Urothelium cell line (cell line): ENCODE measurements at regions not wholly inside any gene's neighbourhood (a gene's known extent, or its start where the extent isn't known, plus 50 kb on each side); places are given as distances from the start of the nearest gene placed in this dataset.
"Not testable (repeated sequence)": the region's sequence is repeated elsewhere in the genome, so short reads cannot be mapped to it uniquely, and the experiment has no call there.

Source experiments
- DNase-seq: peaks from one replicate; pipeline ENCODE4 v3.0.0; 2011; ENCODE audit warnings: low spot score, mixed read lengths
- FAIRE-seq: peaks from 2 replicates; lab custom pipeline; 2011; peaks lifted over from hg19 to GRCh38; lab: Jason Lieb, UNC

DNA sequence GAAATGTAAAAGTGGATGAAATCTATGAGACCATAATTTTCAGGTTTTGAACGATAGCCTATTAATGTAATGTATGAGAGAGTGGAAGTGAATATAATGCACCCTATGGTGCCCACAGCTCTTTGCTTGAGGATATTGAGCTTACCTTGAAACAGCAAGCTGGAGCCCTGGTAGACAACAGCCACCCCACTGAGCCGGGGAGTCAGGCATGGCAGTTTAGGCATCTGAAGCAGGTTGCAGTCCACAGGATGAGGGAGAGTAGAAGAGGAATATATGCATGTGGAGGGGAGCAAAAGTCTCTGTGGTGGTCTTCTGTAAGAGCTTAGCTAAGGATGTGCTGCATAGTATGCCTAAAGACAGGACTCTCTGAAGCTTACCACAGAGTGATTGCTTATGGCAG lies 817.3 kb downstream of the DNAJB9 start:
- FAIRE-seq (no peak), DNase-seq (no peak)

DNA sequence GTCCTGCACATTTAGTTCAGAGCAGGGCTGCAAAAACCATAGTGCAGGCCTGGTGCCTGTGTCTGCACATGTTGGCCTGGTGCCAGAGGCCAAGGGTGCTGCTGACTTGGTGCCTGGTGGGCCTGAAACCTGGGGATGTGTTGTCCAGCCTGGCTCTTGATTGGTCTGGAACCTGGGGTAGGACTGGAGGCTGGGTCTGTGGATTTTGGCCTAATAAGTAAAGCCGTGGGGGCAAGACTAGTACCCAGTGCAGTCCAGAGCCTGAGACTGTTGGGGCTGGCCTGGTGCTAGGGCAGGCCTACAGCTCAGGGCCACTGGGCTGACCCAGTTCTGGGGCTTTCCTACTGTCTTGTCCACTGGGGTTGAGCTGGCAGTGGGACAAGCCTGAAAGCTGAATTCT lies 817.9 kb downstream of the DNAJB9 start:
- DNase-seq, result no peak

GRCh38 chr7:109391240-109391639 lies 821.6 kb downstream of the DNAJB9 start:
- DNase-seq, result no peak
- no peak for FAIRE-seq

More for the DNA sequence above, 817.9 kb downstream of the DNAJB9 start:
- FAIRE-seq, result no peak

DNA sequence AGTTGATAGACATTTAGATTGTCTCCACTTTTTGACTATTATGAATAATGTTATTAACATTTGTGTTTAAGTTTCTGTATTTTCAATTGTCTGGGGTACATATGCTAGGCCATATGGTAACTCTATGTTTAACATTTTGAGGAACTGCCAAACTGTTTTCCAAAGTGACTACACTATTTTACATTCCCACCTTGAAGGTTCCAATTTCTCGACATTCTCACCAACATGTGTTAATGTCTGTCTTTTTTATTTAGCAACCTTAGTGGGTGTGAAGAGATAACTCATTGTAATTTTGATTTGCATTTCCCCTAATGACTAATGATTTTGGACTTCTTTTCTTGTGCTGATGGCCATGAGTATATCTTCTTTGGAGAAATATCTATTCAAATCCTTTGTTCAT lies 832.4 kb downstream of the DNAJB9 start:
- no peak for DNase-seq
- FAIRE-seq, result no peak

- DNase-seq, result no peak
- no peak for FAIRE-seq
Observed at GRCh38 chr7:109407756-109408155, 838.1 kb downstream of the DNAJB9 start.

- DNase-seq (no peak), FAIRE-seq (no peak)
Observed at GRCh38 chr7:109437957-109438356, 868.3 kb downstream of the DNAJB9 start.

DNA sequence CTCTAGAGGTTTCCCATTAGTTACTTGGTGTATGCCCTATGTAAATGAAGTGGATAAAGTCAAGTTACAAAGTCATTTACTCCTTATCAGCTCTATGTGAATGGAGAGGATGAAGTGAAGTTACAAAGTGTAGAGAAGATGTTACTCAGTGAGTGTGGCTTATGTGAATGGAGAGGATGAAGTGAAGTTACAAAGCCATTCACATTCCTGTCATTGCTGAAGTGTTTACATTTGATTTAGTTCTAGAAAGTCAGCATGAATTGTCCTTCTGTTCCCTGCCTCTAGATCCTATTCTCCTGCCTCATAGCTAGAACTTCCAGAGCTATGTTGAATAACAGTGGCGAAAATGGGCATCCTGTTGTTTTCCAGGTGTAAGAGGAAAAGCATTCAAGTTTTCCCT lies 880.1 kb downstream of the DNAJB9 start:
- FAIRE-seq, result no peak

DNA sequence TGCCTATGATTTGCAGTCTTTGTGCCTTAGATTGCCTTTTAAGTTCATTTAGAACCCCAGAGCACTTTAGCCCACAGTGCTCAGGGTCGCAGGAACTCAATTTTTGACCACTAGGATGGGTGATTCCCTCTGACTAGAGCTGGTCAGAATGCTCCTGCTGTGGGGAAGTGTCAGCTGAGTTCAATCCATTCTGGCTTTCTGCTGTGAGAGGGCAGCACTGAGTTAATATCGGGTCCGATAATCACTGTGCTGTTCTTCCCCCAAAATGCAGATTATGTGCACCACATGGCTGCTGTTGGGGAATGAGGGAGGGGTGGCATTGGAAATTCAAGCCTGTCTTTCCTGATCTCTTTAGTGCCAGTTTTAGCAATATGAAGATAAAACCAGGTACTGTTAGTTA lies 886.4 kb downstream of the DNAJB9 start:
- FAIRE-seq, result no peak
- no peak for DNase-seq

More for the DNA sequence above, 880.1 kb downstream of the DNAJB9 start:
- no peak for DNase-seq

GRCh38 chr7:109460296-109460695 lies 890.6 kb downstream of the DNAJB9 start:
- FAIRE-seq (no peak), DNase-seq (no peak)

DNA sequence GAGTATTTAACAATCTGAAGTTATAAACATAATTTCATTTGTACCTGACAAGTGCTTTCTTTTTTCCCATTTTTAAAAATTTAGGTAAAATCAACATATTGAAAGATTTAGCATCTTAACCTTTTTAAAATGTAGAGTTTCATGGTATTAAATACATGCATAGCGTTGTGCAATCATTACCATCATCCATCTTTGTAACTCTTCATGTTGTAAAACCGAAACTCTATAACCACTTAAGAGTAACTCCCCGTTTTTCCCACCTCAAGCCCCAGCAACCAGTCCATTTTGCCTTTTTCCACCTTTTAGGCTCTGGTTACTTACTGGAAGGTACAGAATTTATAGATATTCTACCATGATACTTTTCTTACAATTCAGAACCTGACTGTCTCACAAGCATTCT lies 892.5 kb downstream of the DNAJB9 start:
- DNase-seq, result no peak
- FAIRE-seq, result no peak

DNA sequence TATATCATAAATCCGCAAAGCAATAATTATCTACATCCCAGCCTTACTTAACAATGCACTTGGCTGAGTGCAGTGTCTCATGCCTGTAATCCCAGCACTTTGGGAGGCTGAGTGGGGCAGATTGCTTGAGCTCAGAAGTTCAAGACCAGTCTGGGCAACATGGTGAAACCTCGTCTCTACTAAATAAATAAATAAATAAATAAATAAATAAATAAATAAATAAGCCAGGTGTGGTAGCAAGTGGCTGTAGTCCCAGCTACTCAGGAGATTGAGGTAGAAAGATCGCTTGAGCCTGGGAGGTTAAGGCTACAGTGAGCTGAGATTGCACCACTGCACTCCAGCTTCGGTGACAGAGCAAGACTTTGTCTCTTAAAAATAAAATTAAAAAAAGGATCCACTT lies 898.1 kb downstream of the DNAJB9 start:
- not testable (repeated sequence) for FAIRE-seq, DNase-seq

DNA sequence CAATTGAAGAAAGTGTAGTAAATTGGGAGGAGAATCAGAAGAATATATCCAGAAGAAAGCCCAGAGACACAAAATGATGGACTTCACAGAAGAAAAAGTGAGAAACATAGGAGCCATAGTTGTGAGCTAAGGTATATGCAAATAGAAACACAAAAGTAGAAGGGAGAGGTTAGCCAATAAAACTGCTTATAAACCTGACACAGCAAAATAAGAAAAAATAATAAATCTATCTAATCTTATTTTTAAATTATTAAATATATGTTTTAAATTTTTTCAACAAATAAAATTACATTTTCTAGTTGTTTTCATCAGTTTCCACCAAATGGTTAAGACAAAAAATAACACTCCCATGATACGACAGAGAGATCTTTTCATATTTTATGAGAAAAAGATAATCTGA lies 903.5 kb downstream of the DNAJB9 start:
- DNase-seq, result no peak
- no peak for FAIRE-seq

- FAIRE-seq (no peak), DNase-seq (no peak)
Observed at GRCh38 chr7:109476409-109476808, 906.7 kb downstream of the DNAJB9 start.

DNA sequence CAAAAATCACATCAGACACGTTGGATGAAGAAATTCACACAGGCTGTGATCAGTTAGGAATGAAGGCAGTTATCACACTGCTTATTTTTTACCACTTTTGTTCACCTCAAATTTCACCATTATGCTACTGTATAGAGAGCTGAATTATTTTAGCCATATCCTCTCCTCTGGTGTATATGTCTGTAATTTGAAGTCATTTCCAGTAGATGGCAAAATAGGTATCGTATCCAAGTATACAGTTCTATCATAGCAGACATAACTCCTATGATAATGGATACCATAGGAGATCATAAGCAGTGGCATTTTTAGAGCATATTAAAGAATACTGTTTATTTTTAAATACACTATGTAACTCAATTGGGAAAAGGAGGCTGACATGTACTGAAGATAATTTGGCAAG lies 909.7 kb downstream of the DNAJB9 start:
- FAIRE-seq (no peak), DNase-seq (no peak)

DNA sequence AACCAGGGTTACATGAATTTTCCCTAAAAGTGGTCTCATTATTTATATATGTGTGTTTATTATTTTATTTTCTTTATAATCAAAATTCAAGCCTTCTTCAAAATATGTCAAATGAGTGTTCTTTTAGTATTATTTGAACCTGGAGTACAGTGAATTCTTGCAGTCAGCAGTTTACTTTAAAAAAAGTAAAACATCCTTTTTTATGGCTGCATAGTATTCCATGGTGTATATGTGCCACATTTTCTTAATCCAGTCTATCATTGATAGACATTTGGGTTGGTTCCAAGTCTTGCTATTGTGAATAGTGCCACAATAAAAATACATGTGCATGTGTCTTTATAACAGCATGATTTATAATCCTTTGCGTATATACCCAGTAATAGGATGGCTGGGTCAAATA lies 920.9 kb downstream of the DNAJB9 start:
- not testable (repeated sequence) for DNase-seq, FAIRE-seq

- FAIRE-seq, result no peak
- no peak for DNase-seq
Observed at GRCh38 chr7:109497053-109497452, 927.4 kb downstream of the DNAJB9 start.

DNA sequence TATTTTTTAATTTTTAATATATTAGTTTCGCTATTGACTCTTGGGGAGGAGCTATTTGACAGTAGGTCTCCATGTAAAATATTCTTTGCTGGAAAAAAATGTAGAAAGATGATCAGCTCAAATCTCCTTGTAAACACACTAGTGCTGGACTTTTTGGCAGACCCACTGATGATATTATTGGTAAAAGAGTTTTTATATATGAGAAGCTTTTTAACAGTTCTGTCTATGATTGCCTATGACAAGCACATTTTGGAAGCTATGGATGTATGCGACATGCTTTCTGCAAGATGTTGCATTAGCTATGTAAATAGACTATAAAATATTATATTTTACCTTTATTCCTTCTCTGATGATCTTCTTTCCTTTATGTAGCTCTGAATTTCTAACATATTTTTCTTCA lies 928.5 kb downstream of the DNAJB9 start:
- DNase-seq (no peak), FAIRE-seq (no peak)

GRCh38 chr7:109503421-109503820 lies 933.7 kb downstream of the DNAJB9 start:
- no peak for DNase-seq
- no peak for FAIRE-seq

DNA sequence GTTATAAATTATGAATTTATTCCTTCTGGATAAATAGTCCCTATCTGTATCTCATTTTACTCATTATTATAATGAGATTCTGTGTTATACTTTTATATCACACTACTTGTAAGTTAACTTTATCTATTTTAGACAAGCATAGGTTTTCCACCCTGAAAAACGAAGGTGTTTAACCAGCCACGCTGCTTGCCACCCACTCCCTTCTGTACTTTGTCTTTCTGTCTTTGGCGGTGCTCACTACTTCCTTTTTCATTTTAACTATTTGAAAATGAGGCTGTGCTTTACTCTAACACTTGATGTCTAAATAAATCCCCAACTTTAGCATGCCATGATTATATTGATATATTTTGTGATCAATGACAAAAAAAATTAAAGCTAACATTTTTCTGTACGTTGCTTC lies 952.9 kb downstream of the DNAJB9 start:
- DNase-seq (no peak), FAIRE-seq (no peak)

DNA sequence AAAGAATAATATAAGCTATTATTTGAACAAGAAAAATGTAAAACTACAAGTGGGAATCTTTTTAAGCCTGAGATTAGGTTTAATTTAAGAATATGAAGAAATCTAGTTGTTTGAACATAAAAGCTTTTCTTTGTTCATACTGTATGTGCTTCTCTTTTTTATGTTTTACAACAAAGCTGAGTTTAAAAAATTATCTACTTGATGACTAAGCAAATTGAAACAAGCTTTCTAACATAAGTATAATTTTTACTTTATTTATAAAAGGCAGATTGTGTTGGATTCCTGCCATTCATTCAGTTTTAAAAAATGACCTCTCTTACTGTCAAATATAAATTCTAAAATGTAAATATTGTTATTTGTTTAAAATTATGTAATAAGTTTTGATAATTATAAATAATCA lies 958.2 kb downstream of the DNAJB9 start:
- FAIRE-seq (no peak), DNase-seq (no peak)

DNA sequence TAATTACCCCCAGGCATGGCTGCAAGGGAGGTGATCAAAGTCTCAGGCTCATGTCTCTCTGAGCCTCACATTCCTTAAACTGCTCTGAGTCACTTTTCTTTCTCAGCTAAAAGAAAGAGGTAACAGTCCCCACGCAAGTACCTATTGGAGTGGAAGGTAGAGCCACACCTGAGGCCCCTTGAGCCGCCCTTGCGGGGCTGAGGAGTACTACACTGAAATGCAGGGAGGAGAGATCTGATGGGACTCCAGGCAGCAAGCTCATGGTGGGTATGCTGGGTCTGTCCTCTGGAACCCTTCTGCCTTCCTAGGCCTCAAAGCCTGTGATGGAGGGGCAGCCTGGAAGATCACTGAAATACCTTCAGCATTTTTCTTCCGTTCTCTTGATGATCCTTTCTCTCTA lies 960.0 kb downstream of the DNAJB9 start:
- no peak for FAIRE-seq

GRCh38 chr7:109532262-109532992 lies 962.8 kb downstream of the DNAJB9 start:
- DNase-seq, result no peak
- no peak for FAIRE-seq

More for the DNA sequence above, 960.0 kb downstream of the DNAJB9 start:
- no peak for DNase-seq

DNA sequence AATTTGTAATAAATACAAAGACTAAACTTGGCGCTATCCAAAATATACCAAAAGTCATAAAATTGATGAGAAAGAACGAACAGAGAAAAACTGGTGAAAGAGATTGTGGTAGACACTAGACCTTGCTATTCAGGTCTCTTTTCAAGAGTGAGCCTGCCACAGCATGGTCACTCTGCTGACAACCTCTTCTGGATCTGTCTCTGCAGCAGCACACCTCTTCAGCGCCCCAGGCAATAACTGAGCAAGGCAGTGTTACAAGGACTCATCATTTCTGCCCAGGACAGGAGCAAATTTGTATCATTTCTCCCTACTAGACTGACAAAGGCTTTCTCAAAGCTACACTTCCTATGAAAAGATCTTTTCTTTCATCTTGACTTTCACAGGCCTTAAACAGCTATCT lies 976.0 kb downstream of the DNAJB9 start:
- FAIRE-seq (no peak), DNase-seq (no peak)
